Neural progenitor cell (in vitro differentiated cells): ENCODE measurements at regions not wholly inside any gene's neighbourhood (a gene's known extent, or its start where the extent isn't known, plus 50 kb on each side); places are given as distances from the start of the nearest gene placed in this dataset.

Experiments
- EZH2phosphoT487 ChIP-seq: fragments of 200-600 bp; sonication (generic); IDR thresholded peaks from 2 replicates; pipeline ENCODE4 v1.6.1; 2017; ENCODE audit warnings: antibody characterized with exemption
- TF ChIP-seq, protein P1 (sequence below): fragments of 200-600 bp; sonication (generic); IDR thresholded peaks from 2 replicates; pipeline ENCODE4 v1.5.1; 2017; ENCODE audit warnings: antibody characterized with exemption, mild to moderate bottlenecking

GRCh38 chr2:38138419-38138818 lies 62.5 kb upstream of the CYP1B1 start:
- TF ChIP-seq, protein P1, sequence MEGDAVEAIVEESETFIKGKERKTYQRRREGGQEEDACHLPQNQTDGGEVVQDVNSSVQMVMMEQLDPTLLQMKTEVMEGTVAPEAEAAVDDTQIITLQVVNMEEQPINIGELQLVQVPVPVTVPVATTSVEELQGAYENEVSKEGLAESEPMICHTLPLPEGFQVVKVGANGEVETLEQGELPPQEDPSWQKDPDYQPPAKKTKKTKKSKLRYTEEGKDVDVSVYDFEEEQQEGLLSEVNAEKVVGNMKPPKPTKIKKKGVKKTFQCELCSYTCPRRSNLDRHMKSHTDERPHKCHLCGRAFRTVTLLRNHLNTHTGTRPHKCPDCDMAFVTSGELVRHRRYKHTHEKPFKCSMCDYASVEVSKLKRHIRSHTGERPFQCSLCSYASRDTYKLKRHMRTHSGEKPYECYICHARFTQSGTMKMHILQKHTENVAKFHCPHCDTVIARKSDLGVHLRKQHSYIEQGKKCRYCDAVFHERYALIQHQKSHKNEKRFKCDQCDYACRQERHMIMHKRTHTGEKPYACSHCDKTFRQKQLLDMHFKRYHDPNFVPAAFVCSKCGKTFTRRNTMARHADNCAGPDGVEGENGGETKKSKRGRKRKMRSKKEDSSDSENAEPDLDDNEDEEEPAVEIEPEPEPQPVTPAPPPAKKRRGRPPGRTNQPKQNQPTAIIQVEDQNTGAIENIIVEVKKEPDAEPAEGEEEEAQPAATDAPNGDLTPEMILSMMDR = no peak
- TF ChIP-seq EZH2phosphoT487 = no peak
